Body of pancreas (tissue), 4 donors: ENCODE measurements at regions not wholly inside any gene's neighbourhood (a gene's known extent, or its start where the extent isn't known, plus 50 kb on each side); places are given as distances from the start of the nearest gene placed in this dataset.

Source experiments
- POLR2A ChIP-seq, 3 donors: fragments of 450-650 bp; IDR thresholded peaks; one replicate each; pipeline ENCODE4 v1.6.1; 2016; ENCODE audit warnings: antibody characterized with exemption in 3 of 3, mild to moderate bottlenecking in 2 of 3
- TF ChIP-seq, protein P1 (sequence below), 7 experiments: fragments of 450-650 bp in 4 of 7; fragments of 200-600 bp in 3 of 7; sonication (generic) in 3 of 7; IDR thresholded peaks; one replicate each; pipeline ENCODE4 v1.5.1; 2016 to 2019; ENCODE audit warnings: antibody characterized with exemption in 7 of 7

DNA sequence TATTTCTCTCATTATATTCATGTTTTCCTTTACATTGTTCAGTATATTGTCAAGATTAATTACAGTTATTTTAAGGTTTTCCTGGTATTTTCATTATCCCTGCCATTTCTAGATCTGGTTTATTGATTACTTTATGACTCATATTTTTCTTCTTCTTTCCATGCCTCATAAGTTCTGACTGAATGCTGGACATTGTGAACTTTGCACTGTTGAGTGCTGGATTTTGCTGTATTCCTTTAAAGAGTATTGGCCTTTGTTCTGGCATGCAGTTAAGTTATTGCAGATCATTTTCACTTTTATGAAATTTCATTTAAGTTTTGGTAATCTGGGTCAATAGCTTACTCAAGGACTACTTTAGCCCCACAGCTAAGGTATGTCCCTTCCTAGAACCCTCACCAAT, 73.1 kb downstream of the KLF6 start:
- TF ChIP-seq, protein P1, sequence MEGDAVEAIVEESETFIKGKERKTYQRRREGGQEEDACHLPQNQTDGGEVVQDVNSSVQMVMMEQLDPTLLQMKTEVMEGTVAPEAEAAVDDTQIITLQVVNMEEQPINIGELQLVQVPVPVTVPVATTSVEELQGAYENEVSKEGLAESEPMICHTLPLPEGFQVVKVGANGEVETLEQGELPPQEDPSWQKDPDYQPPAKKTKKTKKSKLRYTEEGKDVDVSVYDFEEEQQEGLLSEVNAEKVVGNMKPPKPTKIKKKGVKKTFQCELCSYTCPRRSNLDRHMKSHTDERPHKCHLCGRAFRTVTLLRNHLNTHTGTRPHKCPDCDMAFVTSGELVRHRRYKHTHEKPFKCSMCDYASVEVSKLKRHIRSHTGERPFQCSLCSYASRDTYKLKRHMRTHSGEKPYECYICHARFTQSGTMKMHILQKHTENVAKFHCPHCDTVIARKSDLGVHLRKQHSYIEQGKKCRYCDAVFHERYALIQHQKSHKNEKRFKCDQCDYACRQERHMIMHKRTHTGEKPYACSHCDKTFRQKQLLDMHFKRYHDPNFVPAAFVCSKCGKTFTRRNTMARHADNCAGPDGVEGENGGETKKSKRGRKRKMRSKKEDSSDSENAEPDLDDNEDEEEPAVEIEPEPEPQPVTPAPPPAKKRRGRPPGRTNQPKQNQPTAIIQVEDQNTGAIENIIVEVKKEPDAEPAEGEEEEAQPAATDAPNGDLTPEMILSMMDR (IDR thresholded peaks at IDR 0.05), result no peak
- no peak for TF ChIP-seq POLR2A (IDR thresholded peaks at IDR 0.05)
